ENCODE measurements at regions not wholly inside any gene's neighbourhood (a gene's known extent, or its start where the extent isn't known, plus 50 kb on each side); places are given as distances from the start of the nearest gene placed in this dataset.

GRCh38 chr3:95407709-95408463 lies 1345.0 kb downstream of the NSUN3 start:
- no peak for DNase-seq

GRCh38 chr3:95408464-95408862 lies 1345.6 kb downstream of the NSUN3 start:
- no peak for DNase-seq

- no peak for DNase-seq
Measured at GRCh38 chr3:95418251-95418650, 1355.4 kb downstream of the NSUN3 start.

GRCh38 chr3:95424279-95424678 lies 1361.4 kb downstream of the NSUN3 start:
- DNase-seq: no peak

GRCh38 chr3:95434491-95434890 lies 1371.6 kb downstream of the NSUN3 start:
- DNase-seq: no peak

GRCh38 chr3:95437409-95437808 lies 1374.5 kb downstream of the NSUN3 start:
- DNase-seq: no peak

GRCh38 chr3:95438274-95438673 lies 1375.4 kb downstream of the NSUN3 start:
- DNase-seq: no peak

GRCh38 chr3:95442766-95443165 lies 1371.6 kb upstream of the EPHA6 start:
- no peak for DNase-seq

GRCh38 chr3:95449841-95450240 lies 1364.6 kb upstream of the EPHA6 start:
- no peak for DNase-seq

GRCh38 chr3:95453242-95453641 lies 1361.2 kb upstream of the EPHA6 start:
- no peak for DNase-seq

GRCh38 chr3:95456835-95457234 lies 1357.6 kb upstream of the EPHA6 start:
- DNase-seq: no peak

- peak; percentile 25 for DNase-seq
Measured at GRCh38 chr3:95459706-95460105, 1354.7 kb upstream of the EPHA6 start.

- no peak for DNase-seq
Measured at GRCh38 chr3:95460274-95460673, 1354.1 kb upstream of the EPHA6 start.

- DNase-seq: no peak
Measured at GRCh38 chr3:95462161-95462560, 1352.2 kb upstream of the EPHA6 start.

- DNase-seq: no peak
Measured at GRCh38 chr3:95464346-95464745, 1350.0 kb upstream of the EPHA6 start.

GRCh38 chr3:95468331-95468730 lies 1346.1 kb upstream of the EPHA6 start:
- no peak for DNase-seq

- no peak for DNase-seq
Measured at GRCh38 chr3:95474338-95474737, 1340.1 kb upstream of the EPHA6 start.

- DNase-seq: no peak
Measured at GRCh38 chr3:95476534-95476933, 1337.9 kb upstream of the EPHA6 start.

- DNase-seq: no peak
Measured at GRCh38 chr3:95506174-95506573, 1308.2 kb upstream of the EPHA6 start.

GRCh38 chr3:95508124-95508523 lies 1306.3 kb upstream of the EPHA6 start:
- no peak for DNase-seq

GRCh38 chr3:95511828-95512227 lies 1302.6 kb upstream of the EPHA6 start:
- DNase-seq: no peak

- DNase-seq: no peak
Measured at GRCh38 chr3:95514260-95514659, 1300.1 kb upstream of the EPHA6 start.

GRCh38 chr3:95521396-95521795 lies 1293.0 kb upstream of the EPHA6 start:
- DNase-seq: no peak

- no peak for DNase-seq
Measured at GRCh38 chr3:95522449-95522848, 1291.9 kb upstream of the EPHA6 start.

- DNase-seq: no peak
Measured at GRCh38 chr3:95539950-95540483, 1274.4 kb upstream of the EPHA6 start.
